ENCODE measurements at regions not wholly inside any gene's neighbourhood (a gene's known extent, or its start where the extent isn't known, plus 50 kb on each side); places are given as distances from the start of the nearest gene placed in this dataset.
"Not testable (repeated sequence)": the region's sequence is repeated elsewhere in the genome, so short reads cannot be mapped to it uniquely, and the experiment has no call there.

- no peak for DNase-seq
- Histone ChIP-seq H3K4me3 (no peak overlapping the region), H3K9me3 (replicated peaks) (no peaks in the 10 kb centered on the region), H3K4me1 (peaks cover 10% of the 10 kb centered on the region), H3K27ac (replicated peaks) (no peak overlapping the region), H3K27me3 (ENCODE audit: low read depth) (no peaks in the 10 kb centered on the region), H3K36me3 (no peaks in the 10 kb centered on the region)
- no peak for TF ChIP-seq CTCF (IDR thresholded peaks at IDR 0.05; ENCODE audit: borderline replicate concordance)
- intact Hi-C loops (cut with micrococcal nuclease), result no loop called here
These were observed 160.0 kb upstream of the TRIB2 start for GRCh38 chr2:12556762-12557161.

- intact Hi-C loops (cut with micrococcal nuclease), result no loop called here
- no peaks in the 10 kb centered on the region for H3K27me3 ChIP-seq (ENCODE audit: low read depth)
These were observed 159.0 kb upstream of the TRIB2 start for GRCh38 chr2:12557688-12558087.

GRCh38 chr2:12558519-12558918 is 158.2 kb upstream of the TRIB2 start:
- no peak for DNase-seq
- Histone ChIP-seq H3K9me3 (replicated peaks) (no peaks in the 10 kb centered on the region), H3K4me1 (peaks cover 10% of the 10 kb centered on the region)

More at GRCh38 chr2:12557688-12558087, 159.0 kb upstream of the TRIB2 start:
- Histone ChIP-seq H3K36me3 (no peaks in the 10 kb centered on the region), H3K4me3 (no peak overlapping the region), H3K27ac (replicated peaks) (no peak overlapping the region), H3K4me1 (peaks cover 10% of the 10 kb centered on the region), H3K9me3 (replicated peaks) (no peaks in the 10 kb centered on the region)
- DNase-seq, result no peak
- TF ChIP-seq CTCF (IDR thresholded peaks at IDR 0.05; ENCODE audit: borderline replicate concordance), result no peak

GRCh38 chr2:12560618-12561017 is 156.1 kb upstream of the TRIB2 start:
- Histone ChIP-seq H3K4me1 (peaks cover 2% of the 10 kb centered on the region), H3K27me3 (ENCODE audit: low read depth) (no peaks in the 10 kb centered on the region), H3K36me3 (no peaks in the 10 kb centered on the region), H3K27ac (replicated peaks) (no peak overlapping the region), H3K4me3 (no peak overlapping the region), H3K9me3 (replicated peaks) (no peaks in the 10 kb centered on the region)
- DNase-seq, result no peak
- TF ChIP-seq CTCF (IDR thresholded peaks at IDR 0.05; ENCODE audit: borderline replicate concordance), result no peak
- intact Hi-C loops (cut with micrococcal nuclease), result no loop called here

More at GRCh38 chr2:12558519-12558918, 158.2 kb upstream of the TRIB2 start:
- no peak for TF ChIP-seq CTCF (IDR thresholded peaks at IDR 0.05; ENCODE audit: borderline replicate concordance)
- H3K27ac ChIP-seq (replicated peaks), result no peak overlapping the region
- intact Hi-C loops (cut with micrococcal nuclease), result no loop called here
- H3K27me3 ChIP-seq (ENCODE audit: low read depth), result no peaks in the 10 kb centered on the region
- H3K36me3 ChIP-seq, result no peaks in the 10 kb centered on the region
- H3K4me3 ChIP-seq, result no peak overlapping the region

- H3K9me3 ChIP-seq (replicated peaks), result no peaks in the 10 kb centered on the region
- no peak for TF ChIP-seq CTCF (IDR thresholded peaks at IDR 0.05; ENCODE audit: borderline replicate concordance)
- H3K4me3 ChIP-seq, result no peak overlapping the region
- no peak overlapping the region for H3K27ac ChIP-seq (replicated peaks)
- H3K36me3 ChIP-seq, result no peaks in the 10 kb centered on the region
- H3K27me3 ChIP-seq (ENCODE audit: low read depth), result no peaks in the 10 kb centered on the region
- DNase-seq, result no peak
- intact Hi-C loops (cut with micrococcal nuclease), result no loop called here
- peaks cover 4% of the 10 kb centered on the region for H3K4me1 ChIP-seq
These were observed 149.3 kb upstream of the TRIB2 start for GRCh38 chr2:12567411-12567810.

GRCh38 chr2:12569510-12569909 is 147.2 kb upstream of the TRIB2 start:
- H3K27me3 ChIP-seq (ENCODE audit: low read depth); H3K4me3 ChIP-seq: not testable (repeated sequence)

GRCh38 chr2:12569929-12570328 is 146.8 kb upstream of the TRIB2 start:
- intact Hi-C loops (cut with micrococcal nuclease); H3K27ac ChIP-seq (replicated peaks); H3K36me3 ChIP-seq; H3K4me3 ChIP-seq; H3K9me3 ChIP-seq (replicated peaks); DNase-seq; H3K27me3 ChIP-seq (ENCODE audit: low read depth); H3K4me1 ChIP-seq: not testable (repeated sequence)

More at GRCh38 chr2:12569510-12569909, 147.2 kb upstream of the TRIB2 start:
- DNase-seq; H3K9me3 ChIP-seq (replicated peaks); intact Hi-C loops (cut with micrococcal nuclease); H3K4me1 ChIP-seq; H3K27ac ChIP-seq (replicated peaks); H3K36me3 ChIP-seq: not testable (repeated sequence)

Measured in left ventricle myocardium inferior (tissue), 1 donor.